ENCODE measurements at regions not wholly inside any gene's neighbourhood (a gene's known extent, or its start where the extent isn't known, plus 50 kb on each side); places are given as distances from the start of the nearest gene placed in this dataset.

GRCh38 chr11:103824116-103824515, 212.3 kb upstream of the DDI1 start:
- no peak for DNase-seq
- no peaks in the 10 kb centered on the region for H3K36me3 Mint-ChIP-seq (ENCODE audit: insufficient read depth)
- H3K9me3 Mint-ChIP-seq, result peaks cover 4% of the 10 kb centered on the region
- no peak for ATAC-seq
- H3K4me1 Mint-ChIP-seq (ENCODE audit: low read depth), result no peaks in the 10 kb centered on the region
- H3K4me3 Mint-ChIP-seq, result no peak overlapping the region
- no peaks in the 10 kb centered on the region for H3K27me3 Mint-ChIP-seq (ENCODE audit: low read depth)

GRCh38 chr11:103825469-103825868, 211.0 kb upstream of the DDI1 start:
- no peaks in the 10 kb centered on the region for H3K27me3 Mint-ChIP-seq (ENCODE audit: low read depth)
- H3K4me1 Mint-ChIP-seq (ENCODE audit: low read depth), result no peaks in the 10 kb centered on the region
- no peak for ATAC-seq
- DNase-seq, result no peak
- no peak overlapping the region for H3K4me3 Mint-ChIP-seq
- no peaks in the 10 kb centered on the region for H3K36me3 Mint-ChIP-seq (ENCODE audit: insufficient read depth)
- H3K9me3 Mint-ChIP-seq, result peaks cover 9% of the 10 kb centered on the region

GRCh38 chr11:103826856-103827255, 209.6 kb upstream of the DDI1 start:
- H3K4me3 Mint-ChIP-seq, result no peak overlapping the region
- peaks cover 13% of the 10 kb centered on the region for H3K9me3 Mint-ChIP-seq
- no peaks in the 10 kb centered on the region for H3K27me3 Mint-ChIP-seq (ENCODE audit: low read depth)
- no peaks in the 10 kb centered on the region for H3K4me1 Mint-ChIP-seq (ENCODE audit: low read depth)
- no peaks in the 10 kb centered on the region for H3K36me3 Mint-ChIP-seq (ENCODE audit: insufficient read depth)
- DNase-seq (no peak), ATAC-seq (no peak)

GRCh38 chr11:103829596-103829995, 206.8 kb upstream of the DDI1 start:
- H3K4me1 Mint-ChIP-seq (ENCODE audit: low read depth), result no peaks in the 10 kb centered on the region
- DNase-seq, result no peak
- no peak for ATAC-seq
- H3K36me3 Mint-ChIP-seq (ENCODE audit: insufficient read depth), result no peaks in the 10 kb centered on the region
- H3K4me3 Mint-ChIP-seq, result no peak overlapping the region
- H3K27me3 Mint-ChIP-seq (ENCODE audit: low read depth), result no peaks in the 10 kb centered on the region
- peaks cover 30% of the 10 kb centered on the region for H3K9me3 Mint-ChIP-seq

- no peak for DNase-seq
- H3K4me1 Mint-ChIP-seq (ENCODE audit: low read depth), result no peaks in the 10 kb centered on the region
- ATAC-seq, result no peak
These were observed 206.2 kb upstream of the DDI1 start for GRCh38 chr11:103830205-103830604.

GRCh38 chr11:103832762-103833161, 203.7 kb upstream of the DDI1 start:
- ATAC-seq (no peak), DNase-seq (no peak)
- Mint-ChIP-seq H3K4me3 (no peak overlapping the region), H3K27me3 (ENCODE audit: low read depth) (no peaks in the 10 kb centered on the region), H3K36me3 (ENCODE audit: insufficient read depth) (no peaks in the 10 kb centered on the region), H3K4me1 (ENCODE audit: low read depth) (no peaks in the 10 kb centered on the region), H3K9me3 (peaks cover 40% of the 10 kb centered on the region)

More at GRCh38 chr11:103830205-103830604, 206.2 kb upstream of the DDI1 start:
- peaks cover 30% of the 10 kb centered on the region for H3K9me3 Mint-ChIP-seq
- no peaks in the 10 kb centered on the region for H3K36me3 Mint-ChIP-seq (ENCODE audit: insufficient read depth)
- H3K27me3 Mint-ChIP-seq (ENCODE audit: low read depth), result no peaks in the 10 kb centered on the region
- no peak overlapping the region for H3K4me3 Mint-ChIP-seq

- H3K4me3 Mint-ChIP-seq, result no peak overlapping the region
These were observed 194.2 kb upstream of the DDI1 start for GRCh38 chr11:103842191-103842590.

GRCh38 chr11:103842795-103843194, 193.6 kb upstream of the DDI1 start:
- no peaks in the 10 kb centered on the region for H3K27me3 Mint-ChIP-seq (ENCODE audit: low read depth)
- no peak for DNase-seq
- H3K36me3 Mint-ChIP-seq (ENCODE audit: insufficient read depth), result no peaks in the 10 kb centered on the region
- H3K4me3 Mint-ChIP-seq, result no peak overlapping the region
- ATAC-seq, result no peak
- H3K4me1 Mint-ChIP-seq (ENCODE audit: low read depth), result no peaks in the 10 kb centered on the region
- H3K9me3 Mint-ChIP-seq, result no peaks in the 10 kb centered on the region

More at GRCh38 chr11:103842191-103842590, 194.2 kb upstream of the DDI1 start:
- Mint-ChIP-seq H3K27me3 (ENCODE audit: low read depth) (no peaks in the 10 kb centered on the region), H3K4me1 (ENCODE audit: low read depth) (no peaks in the 10 kb centered on the region), H3K36me3 (ENCODE audit: insufficient read depth) (no peaks in the 10 kb centered on the region), H3K9me3 (no peaks in the 10 kb centered on the region)
- no peak for DNase-seq
- no peak for ATAC-seq

- H3K4me3 Mint-ChIP-seq, result no peak overlapping the region
- no peak for ATAC-seq
- H3K9me3 Mint-ChIP-seq, result no peaks in the 10 kb centered on the region
- H3K27me3 Mint-ChIP-seq (ENCODE audit: low read depth), result no peaks in the 10 kb centered on the region
- DNase-seq, result no peak
- no peaks in the 10 kb centered on the region for H3K4me1 Mint-ChIP-seq (ENCODE audit: low read depth)
- no peaks in the 10 kb centered on the region for H3K36me3 Mint-ChIP-seq (ENCODE audit: insufficient read depth)
These were observed 191.9 kb upstream of the DDI1 start for GRCh38 chr11:103844327-103845215.

GRCh38 chr11:103845331-103845730, 191.1 kb upstream of the DDI1 start:
- H3K4me3 Mint-ChIP-seq, result no peak overlapping the region
- H3K27me3 Mint-ChIP-seq (ENCODE audit: low read depth), result no peaks in the 10 kb centered on the region
- no peaks in the 10 kb centered on the region for H3K36me3 Mint-ChIP-seq (ENCODE audit: insufficient read depth)
- no peak for ATAC-seq
- H3K4me1 Mint-ChIP-seq (ENCODE audit: low read depth), result no peaks in the 10 kb centered on the region
- H3K9me3 Mint-ChIP-seq, result no peaks in the 10 kb centered on the region
- DNase-seq, result no peak

- Mint-ChIP-seq H3K36me3 (ENCODE audit: insufficient read depth) (no peaks in the 10 kb centered on the region), H3K4me1 (ENCODE audit: low read depth) (no peaks in the 10 kb centered on the region), H3K4me3 (no peak overlapping the region), H3K9me3 (no peaks in the 10 kb centered on the region), H3K27me3 (ENCODE audit: low read depth) (no peaks in the 10 kb centered on the region)
- ATAC-seq (no peak), DNase-seq (no peak)
These were observed 187.8 kb upstream of the DDI1 start for GRCh38 chr11:103848686-103849085.

- Mint-ChIP-seq H3K36me3 (ENCODE audit: insufficient read depth) (no peaks in the 10 kb centered on the region), H3K4me3 (no peak overlapping the region), H3K9me3 (no peaks in the 10 kb centered on the region), H3K27me3 (ENCODE audit: low read depth) (no peaks in the 10 kb centered on the region), H3K4me1 (ENCODE audit: low read depth) (no peaks in the 10 kb centered on the region)
- ATAC-seq (no peak), DNase-seq (no peak)
These were observed 187.1 kb upstream of the DDI1 start for GRCh38 chr11:103849366-103849765.

GRCh38 chr11:103850419-103851165, 185.8 kb upstream of the DDI1 start:
- no peak for DNase-seq
- Mint-ChIP-seq H3K4me1 (ENCODE audit: low read depth) (no peaks in the 10 kb centered on the region), H3K36me3 (ENCODE audit: insufficient read depth) (no peaks in the 10 kb centered on the region), H3K27me3 (ENCODE audit: low read depth) (no peaks in the 10 kb centered on the region), H3K9me3 (no peaks in the 10 kb centered on the region), H3K4me3 (no peak overlapping the region)
- ATAC-seq, result no peak

GRCh38 chr11:103851166-103851651, 185.2 kb upstream of the DDI1 start:
- Mint-ChIP-seq H3K4me1 (ENCODE audit: low read depth) (no peaks in the 10 kb centered on the region), H3K27me3 (ENCODE audit: low read depth) (no peaks in the 10 kb centered on the region), H3K4me3 (no peak overlapping the region), H3K9me3 (no peaks in the 10 kb centered on the region), H3K36me3 (ENCODE audit: insufficient read depth) (no peaks in the 10 kb centered on the region)
- ATAC-seq (no peak), DNase-seq (no peak)

Measured in activated T-cell treated with anti-CD3 and anti-CD28 coated beads, Interleukin-2, amount 50 U/mL, for 4 hours (primary cell).